ENCODE measurements at regions not wholly inside any gene's neighbourhood (a gene's known extent, or its start where the extent isn't known, plus 50 kb on each side); places are given as distances from the start of the nearest gene placed in this dataset.

DNA sequence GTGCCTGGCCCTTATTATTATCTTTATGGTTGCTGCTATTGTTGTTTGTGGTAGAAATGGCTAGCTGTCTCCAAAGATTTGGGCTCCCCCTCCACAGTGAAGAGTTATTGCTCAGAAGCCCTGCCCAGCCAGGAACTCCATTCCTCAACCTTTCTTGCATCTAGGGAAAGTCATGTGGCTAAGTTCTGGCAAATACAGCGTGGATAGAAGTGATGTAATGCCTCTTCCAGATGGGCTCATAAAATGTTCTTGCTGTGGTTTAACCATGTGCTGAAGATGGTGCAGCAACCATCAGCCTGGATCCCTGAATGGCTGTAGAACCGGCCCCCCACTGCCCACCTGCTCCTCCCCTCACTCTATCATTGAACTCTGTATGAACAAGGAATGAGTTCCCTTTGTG is 203.5 kb upstream of the E2F8 start:
- Histone ChIP-seq H2AFZ (ENCODE audit: insufficient read depth, low read depth, low read length, poor library complexity, severe bottlenecking) (no peak overlapping the region), H3K36me3 (replicated peaks in 1 of 2; ENCODE audit: control extremely low read depth in 1 of 2, control insufficient read depth in 1 of 2, extremely low read depth in 1 of 2, insufficient read depth in 2 of 2, low read length in 1 of 2) (no peaks in the 10 kb centered on the region), H3K9me3 (ENCODE audit: control extremely low read depth in 1 of 3, control insufficient read depth in 2 of 3, insufficient read depth in 1 of 3, low read length in 2 of 3) (no peaks in the 10 kb centered on the region), H3K4me2 (replicated peaks; ENCODE audit: low read depth, low read length, poor library complexity, severe bottlenecking) (no peak overlapping the region), H3K9ac (ENCODE audit: low read length) (no peak overlapping the region), H3K4me3 (ENCODE audit: control extremely low read depth in 1 of 5, extremely low read depth in 1 of 5, insufficient read depth in 1 of 5, low read depth in 2 of 5, low read length in 4 of 5) (no peak overlapping the region), H3K4me1 (ENCODE audit: control insufficient read depth in 2 of 2, insufficient read depth in 2 of 2, low read length in 2 of 2) (peaks cover 0 to 8% of the 10 kb centered on the region in 2 donors), H3K79me2 (ENCODE audit: control insufficient read depth, insufficient read depth, low read length) (no peaks in the 10 kb centered on the region), H3K27ac (ENCODE audit: low read length in 2 of 2) (no peak overlapping the region), H3K27me3 (replicated peaks in 1 of 4; ENCODE audit: control extremely low read depth in 1 of 4, control insufficient read depth in 3 of 4, insufficient read depth in 4 of 4, low read length in 3 of 4) (no peaks in the 10 kb centered on the region), H4K20me1 (ENCODE audit: control insufficient read depth, insufficient read depth, low read length, poor library complexity, severe bottlenecking) (no peaks in the 10 kb centered on the region)
- H3K27me3 Mint-ChIP-seq, result peaks cover 6% of the 10 kb centered on the region
- peaks cover 7% of the 10 kb centered on the region for H3K4me1 Mint-ChIP-seq
- ATAC-seq (ENCODE audit: low read depth) (no peak), DNase-seq (no peak)
- no peak for TF ChIP-seq EZH2 (IDR thresholded peaks at IDR 0.05; ENCODE audit: borderline replicate concordance, insufficient read depth, low read depth, low read length, poor library complexity, severe bottlenecking)
- TF ChIP-seq, protein P1, sequence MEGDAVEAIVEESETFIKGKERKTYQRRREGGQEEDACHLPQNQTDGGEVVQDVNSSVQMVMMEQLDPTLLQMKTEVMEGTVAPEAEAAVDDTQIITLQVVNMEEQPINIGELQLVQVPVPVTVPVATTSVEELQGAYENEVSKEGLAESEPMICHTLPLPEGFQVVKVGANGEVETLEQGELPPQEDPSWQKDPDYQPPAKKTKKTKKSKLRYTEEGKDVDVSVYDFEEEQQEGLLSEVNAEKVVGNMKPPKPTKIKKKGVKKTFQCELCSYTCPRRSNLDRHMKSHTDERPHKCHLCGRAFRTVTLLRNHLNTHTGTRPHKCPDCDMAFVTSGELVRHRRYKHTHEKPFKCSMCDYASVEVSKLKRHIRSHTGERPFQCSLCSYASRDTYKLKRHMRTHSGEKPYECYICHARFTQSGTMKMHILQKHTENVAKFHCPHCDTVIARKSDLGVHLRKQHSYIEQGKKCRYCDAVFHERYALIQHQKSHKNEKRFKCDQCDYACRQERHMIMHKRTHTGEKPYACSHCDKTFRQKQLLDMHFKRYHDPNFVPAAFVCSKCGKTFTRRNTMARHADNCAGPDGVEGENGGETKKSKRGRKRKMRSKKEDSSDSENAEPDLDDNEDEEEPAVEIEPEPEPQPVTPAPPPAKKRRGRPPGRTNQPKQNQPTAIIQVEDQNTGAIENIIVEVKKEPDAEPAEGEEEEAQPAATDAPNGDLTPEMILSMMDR (IDR thresholded peaks at IDR 0.05), result no peak
- no peak overlapping the region for H3K27ac Mint-ChIP-seq
- ChIA-PET CTCF (no interaction called here), POLR2A (no interaction called here)
- no peak overlapping the region for H3K4me3 Mint-ChIP-seq
- WGBS (ENCODE audit: insufficient coverage), result no CpG with 5 or more reads among the region's 2 CpGs
- no peaks in the 10 kb centered on the region for H3K9me3 Mint-ChIP-seq (ENCODE audit: insufficient read depth)
- intact Hi-C loops (cut with micrococcal nuclease), result no loop called here

DNA sequence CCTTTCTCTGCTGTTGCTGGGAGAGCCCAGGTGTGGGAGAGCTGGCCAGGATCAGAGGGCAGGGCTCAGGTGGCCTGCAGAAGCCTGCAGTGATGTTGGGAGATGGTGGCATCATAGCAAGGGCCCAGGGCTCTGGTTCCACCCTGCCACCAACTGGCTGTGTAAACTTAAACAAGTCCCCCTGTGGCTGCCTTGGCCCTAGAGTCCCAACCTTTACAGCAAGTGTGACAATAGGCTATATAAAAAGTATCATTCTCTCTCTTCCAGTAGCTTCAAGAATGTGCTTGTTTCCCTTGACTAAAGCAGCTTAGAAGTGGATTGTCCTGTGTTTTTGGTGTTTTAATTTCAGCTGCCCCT is 201.8 kb upstream of the E2F8 start:
- CTCF ChIA-PET, result no interaction called here
- intact Hi-C loops (cut with micrococcal nuclease), result no loop called here
- H2AFZ ChIP-seq (ENCODE audit: insufficient read depth, low read depth, low read length, poor library complexity, severe bottlenecking), result no peak overlapping the region

More for the DNA sequence above, 201.8 kb upstream of the E2F8 start:
- DNase-seq, result no peak
- Histone ChIP-seq H4K20me1 (ENCODE audit: control insufficient read depth, insufficient read depth, low read length, poor library complexity, severe bottlenecking) (no peaks in the 10 kb centered on the region), H3K36me3 (replicated peaks in 1 of 2; ENCODE audit: control extremely low read depth in 1 of 2, control insufficient read depth in 1 of 2, extremely low read depth in 1 of 2, insufficient read depth in 2 of 2, low read length in 1 of 2) (no peaks in the 10 kb centered on the region), H3K9me3 (ENCODE audit: control extremely low read depth in 1 of 3, control insufficient read depth in 2 of 3, insufficient read depth in 1 of 3, low read length in 2 of 3) (no peaks in the 10 kb centered on the region), H3K4me3 (ENCODE audit: control extremely low read depth in 1 of 5, extremely low read depth in 1 of 5, insufficient read depth in 1 of 5, low read depth in 2 of 5, low read length in 4 of 5) (no peak overlapping the region), H3K4me2 (replicated peaks; ENCODE audit: low read depth, low read length, poor library complexity, severe bottlenecking) (no peak overlapping the region), H3K27me3 (replicated peaks in 1 of 4; ENCODE audit: control extremely low read depth in 1 of 4, control insufficient read depth in 3 of 4, insufficient read depth in 4 of 4, low read length in 3 of 4) (no peaks in the 10 kb centered on the region), H3K79me2 (ENCODE audit: control insufficient read depth, insufficient read depth, low read length) (no peaks in the 10 kb centered on the region), H3K9ac (ENCODE audit: low read length) (no peak overlapping the region), H3K4me1 (ENCODE audit: control insufficient read depth in 2 of 2, insufficient read depth in 2 of 2, low read length in 2 of 2) (peaks cover 0 to 8% of the 10 kb centered on the region in 2 donors), H3K27ac (ENCODE audit: low read length in 2 of 2) (no peak overlapping the region)
- Mint-ChIP-seq H3K27me3 (peaks cover 6% of the 10 kb centered on the region), H3K27ac (no peak overlapping the region), H3K4me1 (peaks cover 7% of the 10 kb centered on the region), H3K4me3 (no peak overlapping the region), H3K9me3 (ENCODE audit: insufficient read depth) (no peaks in the 10 kb centered on the region)
- ATAC-seq (ENCODE audit: low read depth), result no peak
- POLR2A ChIA-PET, result no interaction called here
- no peak for TF ChIP-seq EZH2 (IDR thresholded peaks at IDR 0.05; ENCODE audit: borderline replicate concordance, insufficient read depth, low read depth, low read length, poor library complexity, severe bottlenecking)
- TF ChIP-seq, protein P1 (IDR thresholded peaks at IDR 0.05), result no peak

All from B cell (primary cell).